Glomerular visceral epithelial cell (primary cell): ENCODE measurements at regions not wholly inside any gene's neighbourhood (a gene's known extent, or its start where the extent isn't known, plus 50 kb on each side); places are given as distances from the start of the nearest gene placed in this dataset.

Experiments used
- DNase-seq: peaks from one replicate; pipeline ENCODE4 v3.0.0-alpha.2; 2016; ENCODE audit errors: extremely low spot score

GRCh38 chr5:98060148-98060547 lies 713.3 kb upstream of the RGMB start:
- no peak for DNase-seq

DNA sequence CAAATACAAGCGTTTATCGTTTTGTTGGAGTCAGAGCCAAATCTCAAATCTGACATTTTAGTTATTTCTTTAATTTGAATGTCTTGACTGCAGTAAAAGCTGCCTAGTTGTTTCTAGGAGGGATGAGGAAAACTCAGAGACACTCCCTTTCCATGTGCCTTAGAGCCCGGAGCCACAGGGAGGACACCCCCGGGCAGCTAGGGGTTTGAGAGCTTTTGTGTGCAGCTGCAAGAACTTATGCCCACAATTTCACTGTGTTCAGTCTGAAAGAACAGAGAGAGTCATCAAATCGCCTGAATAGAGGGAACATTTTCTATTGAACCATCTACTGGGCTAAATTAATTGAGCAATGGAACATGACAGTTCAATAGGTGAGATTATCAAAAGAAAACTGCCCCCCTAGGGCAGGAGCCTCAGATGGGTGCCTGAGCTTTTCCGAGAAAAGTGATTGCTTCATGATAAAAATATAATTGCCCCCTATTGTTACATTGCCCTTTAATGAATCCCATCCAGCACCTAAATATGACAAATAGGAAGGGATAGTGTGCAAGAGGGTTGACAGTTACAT lies 709.3 kb upstream of the RGMB start:
- no peak for DNase-seq

DNA sequence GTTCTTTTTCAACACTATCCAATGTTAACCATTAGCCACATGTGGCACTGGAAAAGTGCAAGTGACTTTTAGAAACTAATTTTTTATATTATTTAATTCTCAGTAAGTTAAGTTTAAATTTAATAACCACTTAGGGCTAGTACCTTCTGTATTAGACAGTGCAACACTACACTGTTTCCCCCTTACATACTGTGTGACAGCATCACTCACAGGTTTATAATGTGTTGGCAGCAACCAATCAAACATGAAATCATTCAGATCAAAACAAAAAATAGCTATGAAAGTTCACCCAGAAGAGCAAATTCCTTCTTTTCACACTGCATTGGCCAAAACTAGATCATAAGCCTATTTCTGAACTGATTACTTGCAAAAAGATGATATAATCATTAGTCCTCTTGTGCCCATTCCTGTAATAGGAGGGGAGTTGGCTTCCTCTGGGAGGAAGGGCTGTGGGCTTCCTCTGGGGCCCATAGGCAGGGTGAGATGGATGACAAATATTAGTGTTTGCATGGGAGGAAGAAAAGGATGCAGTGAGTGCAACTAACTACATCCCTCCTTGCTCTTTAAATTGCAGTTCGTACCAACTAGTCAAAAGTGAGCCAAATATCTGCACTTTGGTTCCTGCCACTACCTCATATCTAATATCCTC lies 708.1 kb upstream of the RGMB start:
- DNase-seq, result no peak

- no peak for DNase-seq
Measured at GRCh38 chr5:98066910-98067309, 706.6 kb upstream of the RGMB start.

- no peak for DNase-seq
Measured at GRCh38 chr5:98069876-98070512, 703.5 kb upstream of the RGMB start.

DNA sequence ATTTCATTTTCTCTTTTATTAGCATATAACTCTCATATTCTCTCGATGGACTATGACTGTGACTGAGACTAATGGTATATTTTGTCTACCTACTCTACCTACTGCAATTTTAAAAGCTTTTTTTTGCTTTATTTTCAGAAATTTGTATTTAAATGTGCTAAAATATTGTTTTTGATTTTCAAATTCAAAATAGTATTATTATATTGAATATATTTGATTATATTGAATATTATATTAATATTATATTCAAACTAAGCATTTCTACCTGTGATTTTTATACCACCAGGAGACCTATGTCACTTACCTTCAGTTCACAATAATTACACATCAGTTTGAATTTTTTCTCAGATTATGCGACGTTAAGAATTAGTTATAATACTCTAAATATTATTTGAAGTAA lies 700.5 kb upstream of the RGMB start:
- DNase-seq, result no peak

GRCh38 chr5:98076501-98076900 lies 697.0 kb upstream of the RGMB start:
- no peak for DNase-seq

DNA sequence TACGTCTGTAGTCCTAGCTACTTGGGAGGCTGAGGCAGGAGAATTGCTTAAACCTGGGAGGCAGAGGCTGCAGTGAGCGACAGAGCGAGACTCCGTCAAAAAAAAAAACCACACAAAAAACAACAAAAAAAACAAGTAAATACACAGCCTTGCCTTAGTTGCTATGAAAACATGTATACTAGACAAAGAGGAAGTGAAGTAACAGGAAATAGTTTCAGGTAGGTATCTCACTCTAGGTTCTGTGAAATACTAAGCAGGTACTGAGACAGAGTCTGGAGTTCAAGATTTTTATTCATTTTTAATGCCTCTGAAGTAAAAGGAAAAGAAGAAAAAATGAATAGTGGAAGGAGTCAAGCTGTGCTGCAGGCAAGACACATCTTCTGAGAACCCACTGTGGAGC lies 687.9 kb upstream of the RGMB start:
- no peak for DNase-seq

DNA sequence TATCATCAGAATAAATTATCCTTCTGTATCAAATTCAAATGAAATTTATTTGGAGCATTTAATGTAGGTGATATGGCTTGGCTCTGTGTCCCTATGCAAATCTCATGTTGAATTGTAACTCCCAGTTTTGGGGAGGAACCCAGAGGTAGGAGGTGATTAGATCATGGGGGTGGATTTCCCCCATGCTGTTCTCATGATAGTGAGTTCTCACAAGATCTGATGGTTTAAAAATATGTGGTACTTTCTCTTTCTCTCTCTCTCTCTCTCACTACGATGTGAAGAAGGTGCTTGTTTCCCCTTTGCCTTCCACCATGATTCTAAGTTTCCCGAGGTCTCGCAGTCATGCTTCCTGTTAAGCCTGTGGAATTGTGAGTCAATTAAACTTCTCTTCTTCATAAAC lies 678.4 kb upstream of the RGMB start:
- DNase-seq, result no peak

GRCh38 chr5:98096155-98096554 lies 677.3 kb upstream of the RGMB start:
- peak; percentile 15 for DNase-seq

DNA sequence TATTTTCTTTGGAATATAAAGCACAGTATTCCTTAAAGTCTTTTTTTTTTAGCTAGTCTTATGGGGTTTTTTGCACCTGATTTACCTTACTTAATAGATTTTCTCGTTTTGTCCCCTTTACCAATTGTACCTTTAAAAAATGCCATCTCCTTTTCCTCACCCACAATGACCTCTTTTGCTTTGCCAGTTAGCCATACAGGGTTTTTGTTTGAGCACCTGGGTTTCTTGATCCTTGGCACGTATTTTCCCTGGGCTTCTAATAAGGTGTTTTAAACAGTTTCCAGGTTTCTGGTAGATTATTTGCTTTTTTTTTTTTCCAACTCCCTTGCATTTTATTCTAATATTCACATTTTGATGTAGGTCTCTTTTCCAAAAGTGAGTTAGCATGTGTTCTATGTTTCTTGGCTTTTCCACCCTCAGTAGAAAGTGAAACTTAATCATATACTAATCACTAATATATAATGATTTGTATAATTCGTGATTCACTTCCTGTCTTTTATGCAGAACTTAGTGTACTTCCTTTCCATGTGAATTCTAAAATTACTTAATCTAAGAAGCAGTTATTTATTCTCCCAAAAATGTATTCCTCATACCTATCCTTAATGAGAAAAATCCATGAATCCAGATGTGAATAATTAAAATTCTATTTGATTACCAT lies 673.9 kb upstream of the RGMB start:
- no peak for DNase-seq

- DNase-seq, result no peak
Measured at GRCh38 chr5:98101131-98101530, 672.3 kb upstream of the RGMB start.

DNA sequence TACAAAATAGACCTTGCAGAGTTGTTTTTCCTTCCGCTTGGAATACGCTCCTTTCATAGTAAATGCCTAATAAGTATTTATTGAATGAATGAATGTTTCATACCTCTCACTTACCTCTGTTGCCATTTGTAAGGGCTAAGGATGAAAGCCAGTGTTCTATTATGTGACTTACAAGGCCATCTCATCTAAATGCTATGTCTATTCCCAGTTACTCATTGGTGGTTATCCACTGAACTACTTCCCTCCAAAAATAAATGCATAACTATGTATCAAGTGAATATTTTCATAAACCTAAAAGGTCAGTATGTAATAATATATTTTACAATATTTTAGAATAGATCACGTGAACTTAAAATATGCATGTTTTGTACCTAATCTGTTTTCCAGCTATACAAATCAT lies 670.5 kb upstream of the RGMB start:
- DNase-seq, result no peak

GRCh38 chr5:98103807-98104206 lies 669.7 kb upstream of the RGMB start:
- no peak for DNase-seq

DNA sequence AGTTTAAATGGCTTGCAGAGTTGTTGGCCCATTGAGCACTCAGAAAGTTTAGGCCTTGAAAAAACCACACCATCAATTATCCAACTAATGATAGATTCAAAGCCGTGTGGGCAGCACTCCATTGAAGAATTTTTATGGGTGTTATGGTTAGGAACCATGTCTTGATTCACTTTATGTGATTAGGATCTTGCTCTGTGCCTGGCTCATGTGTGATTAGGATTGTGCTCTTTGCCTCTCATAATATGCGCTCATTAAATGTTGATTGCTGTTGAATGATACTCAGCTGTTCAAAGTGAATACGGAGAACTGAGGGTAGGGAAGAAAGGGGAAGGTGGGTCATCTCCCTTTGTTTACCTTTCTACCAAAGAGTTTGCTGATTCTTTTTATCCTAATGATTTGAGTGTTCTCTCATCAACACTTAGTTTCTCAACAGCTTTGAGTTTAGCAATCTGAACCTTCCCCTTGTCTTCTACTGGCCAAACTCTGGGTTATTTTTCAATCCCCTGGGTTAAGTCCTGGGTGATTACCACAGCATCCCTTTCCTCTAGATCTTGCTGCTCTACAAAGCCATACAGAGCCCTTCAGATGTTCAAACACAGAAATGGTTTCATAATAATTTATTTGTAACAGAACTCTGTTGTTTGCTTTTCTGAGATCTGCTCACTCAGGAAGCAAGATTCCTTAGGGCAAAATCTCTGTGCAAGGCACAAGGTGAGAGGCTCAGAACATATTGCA lies 668.8 kb upstream of the RGMB start:
- DNase-seq, result no peak

DNA sequence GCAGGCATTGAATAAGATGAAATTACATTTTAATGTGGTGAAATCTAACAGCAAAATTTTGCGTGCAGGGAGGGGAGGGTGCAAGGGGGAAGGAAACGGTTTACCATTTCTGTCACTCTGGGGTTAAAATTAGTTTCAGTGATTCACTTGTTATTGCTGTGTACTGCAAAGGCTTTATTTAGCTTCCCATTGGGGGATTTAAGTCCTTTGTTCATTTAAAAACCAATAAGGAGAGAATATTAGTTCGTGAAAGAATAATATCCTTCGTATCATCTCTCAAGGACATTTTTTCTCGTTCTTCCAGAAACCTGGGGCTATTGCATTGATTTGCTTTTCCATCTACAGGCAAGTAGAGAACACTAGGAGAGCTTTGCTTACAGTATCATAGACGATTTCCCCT lies 667.8 kb upstream of the RGMB start:
- no peak for DNase-seq

DNA sequence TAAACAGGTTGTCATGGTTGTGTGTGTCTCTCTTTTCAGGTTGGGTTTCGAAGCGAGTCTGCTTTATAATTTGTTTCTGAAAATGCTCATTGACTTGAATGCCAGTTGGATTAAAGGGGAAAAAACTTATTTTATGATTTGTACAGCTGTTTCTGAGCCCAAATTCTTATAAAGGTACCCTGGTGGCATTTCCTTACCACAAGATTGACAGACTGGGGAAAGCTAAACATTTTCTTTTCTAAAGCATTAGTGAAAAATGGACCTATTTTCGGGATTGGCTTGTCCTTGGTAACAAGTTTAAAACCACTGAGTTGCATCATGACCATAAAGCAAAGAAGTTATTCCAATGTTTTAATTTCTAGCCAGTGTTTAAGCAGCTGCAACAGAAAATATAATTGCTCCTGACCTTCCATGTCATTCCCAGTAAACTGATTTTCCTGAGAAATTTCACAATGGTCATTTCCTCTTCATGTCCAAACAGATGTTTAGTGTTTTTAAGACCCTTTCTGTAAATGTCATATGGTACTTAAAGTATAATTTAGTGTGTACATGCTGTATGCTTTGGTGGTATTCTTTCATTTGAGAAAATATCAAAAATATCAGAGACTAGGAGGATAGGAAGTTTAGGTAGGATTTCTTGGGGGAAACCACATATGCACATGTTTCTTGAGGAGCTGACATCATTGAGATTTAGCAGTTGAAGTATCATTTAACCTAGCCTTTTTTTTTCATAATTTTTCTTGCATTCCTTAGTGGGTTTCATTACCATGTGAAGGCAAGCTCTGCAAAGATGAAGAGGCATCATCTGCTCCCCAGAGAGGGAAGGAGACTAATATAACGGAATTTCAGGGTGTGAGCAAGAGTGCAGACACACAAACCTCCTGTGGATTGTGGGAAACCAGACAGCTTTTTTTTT lies 667.1 kb upstream of the RGMB start:
- no peak for DNase-seq

DNA sequence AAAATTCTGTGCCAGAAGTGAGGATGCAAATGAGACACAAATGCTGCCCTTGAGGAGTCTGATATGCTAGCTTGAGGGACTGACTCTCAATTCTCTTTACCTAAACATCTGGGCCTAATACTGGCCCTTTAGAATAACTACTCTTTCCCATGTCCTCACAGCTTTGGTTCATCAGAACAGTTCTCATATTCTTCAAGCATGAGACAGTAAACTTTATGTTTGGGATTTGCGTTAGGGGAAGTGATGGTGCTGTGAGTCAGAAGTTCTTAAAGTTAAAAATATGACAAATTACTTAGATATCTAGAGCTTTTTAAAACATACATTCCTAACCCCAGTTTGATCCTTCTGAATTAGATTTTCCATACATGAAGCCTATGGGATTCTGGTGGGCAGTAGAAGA lies 665.0 kb upstream of the RGMB start:
- peak; percentile 34 for DNase-seq

DNA sequence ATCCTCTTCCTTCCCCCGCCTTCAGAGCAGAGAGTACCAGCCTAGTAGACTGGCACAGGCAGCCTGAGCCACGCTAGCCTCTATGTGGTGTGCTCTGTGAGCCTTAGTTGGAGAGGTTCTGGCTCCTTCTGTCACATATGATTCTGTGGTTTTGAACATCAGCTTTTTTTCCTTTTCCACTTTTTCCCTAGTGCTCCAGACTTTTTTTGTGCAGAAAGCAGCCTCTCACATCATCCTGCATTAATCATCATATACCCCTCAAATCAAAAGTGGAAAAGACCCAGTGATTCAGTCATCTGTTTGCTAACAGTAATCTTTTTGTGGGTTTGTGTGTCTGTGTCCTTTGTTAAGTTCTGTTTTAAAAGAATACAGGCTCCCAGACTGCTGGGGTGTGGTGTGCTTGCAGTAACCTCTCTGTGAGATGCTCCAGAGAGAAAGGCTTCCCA lies 663.9 kb upstream of the RGMB start:
- peak; percentile 69 for DNase-seq

GRCh38 chr5:98110282-98110691 lies 663.2 kb upstream of the RGMB start:
- DNase-seq, result peak; percentile 51

- DNase-seq, result no peak
Measured at GRCh38 chr5:98110791-98111190, 662.7 kb upstream of the RGMB start.
